ENCODE measurements at regions not wholly inside any gene's neighbourhood (a gene's known extent, or its start where the extent isn't known, plus 50 kb on each side); places are given as distances from the start of the nearest gene placed in this dataset.

- Histone ChIP-seq H3K4me1 (ENCODE audit: insufficient read depth, low read length) (no peaks in the 10 kb centered on the region), H3K36me3 (ENCODE audit: insufficient read depth, low read length) (no peaks in the 10 kb centered on the region), H3K4me3 (ENCODE audit: insufficient read depth, low read length) (no peak overlapping the region), H3K9me3 (ENCODE audit: low read depth, low read length) (no peaks in the 10 kb centered on the region), H3K4me2 (ENCODE audit: insufficient read depth, low read length) (no peak overlapping the region), H3K27ac (ENCODE audit: low read depth, low read length) (no peak overlapping the region), H2AFZ (ENCODE audit: low read length) (no peak overlapping the region), H3K27me3 (ENCODE audit: insufficient read depth, low read length) (peaks cover 43% of the 10 kb centered on the region), H3K79me2 (ENCODE audit: insufficient read depth, low read length) (no peaks in the 10 kb centered on the region), H4K20me1 (ENCODE audit: insufficient read depth, low read length) (no peaks in the 10 kb centered on the region)
- DNase-seq (ENCODE audit: insufficient read length, low spot score, missing footprints), result no peak
- TF ChIP-seq CTCF (IDR thresholded peaks at IDR 0.05; ENCODE audit: extremely low read depth, low read depth, low read length), result no peak
These were observed 168.0 kb upstream of the FOXF1 start for GRCh38 chr16:86342161-86342834.

GRCh38 chr16:86343027-86343795 is 167.1 kb upstream of the FOXF1 start:
- Histone ChIP-seq H2AFZ (ENCODE audit: low read length) (no peak overlapping the region), H4K20me1 (ENCODE audit: insufficient read depth, low read length) (no peaks in the 10 kb centered on the region), H3K4me1 (ENCODE audit: insufficient read depth, low read length) (no peaks in the 10 kb centered on the region), H3K36me3 (ENCODE audit: insufficient read depth, low read length) (no peaks in the 10 kb centered on the region), H3K9me3 (ENCODE audit: low read depth, low read length) (no peaks in the 10 kb centered on the region), H3K79me2 (ENCODE audit: insufficient read depth, low read length) (no peaks in the 10 kb centered on the region), H3K27me3 (ENCODE audit: insufficient read depth, low read length) (peaks cover 45% of the 10 kb centered on the region), H3K27ac (ENCODE audit: low read depth, low read length) (no peak overlapping the region), H3K4me2 (ENCODE audit: insufficient read depth, low read length) (no peak overlapping the region), H3K4me3 (ENCODE audit: insufficient read depth, low read length) (no peak overlapping the region)
- no peak for DNase-seq (ENCODE audit: insufficient read length, low spot score, missing footprints)
- no peak for TF ChIP-seq CTCF (IDR thresholded peaks at IDR 0.05; ENCODE audit: extremely low read depth, low read depth, low read length)

- no peak overlapping the region for H3K4me2 ChIP-seq (ENCODE audit: insufficient read depth, low read length)
- peaks cover 45% of the 10 kb centered on the region for H3K27me3 ChIP-seq (ENCODE audit: insufficient read depth, low read length)
- TF ChIP-seq CTCF (IDR thresholded peaks at IDR 0.05; ENCODE audit: extremely low read depth, low read depth, low read length), result no peak
- H3K36me3 ChIP-seq (ENCODE audit: insufficient read depth, low read length), result no peaks in the 10 kb centered on the region
- H4K20me1 ChIP-seq (ENCODE audit: insufficient read depth, low read length), result no peaks in the 10 kb centered on the region
- H3K4me3 ChIP-seq (ENCODE audit: insufficient read depth, low read length), result no peak overlapping the region
- no peak overlapping the region for H3K27ac ChIP-seq (ENCODE audit: low read depth, low read length)
- no peaks in the 10 kb centered on the region for H3K4me1 ChIP-seq (ENCODE audit: insufficient read depth, low read length)
- no peak for DNase-seq (ENCODE audit: insufficient read length, low spot score, missing footprints)
- H3K79me2 ChIP-seq (ENCODE audit: insufficient read depth, low read length), result no peaks in the 10 kb centered on the region
- no peaks in the 10 kb centered on the region for H3K9me3 ChIP-seq (ENCODE audit: low read depth, low read length)
- H2AFZ ChIP-seq (ENCODE audit: low read length), result no peak overlapping the region
These were observed 166.3 kb upstream of the FOXF1 start for GRCh38 chr16:86343796-86344585.

GRCh38 chr16:86344586-86344871 is 165.8 kb upstream of the FOXF1 start:
- Histone ChIP-seq H3K36me3 (ENCODE audit: insufficient read depth, low read length) (no peaks in the 10 kb centered on the region), H2AFZ (ENCODE audit: low read length) (no peak overlapping the region), H3K79me2 (ENCODE audit: insufficient read depth, low read length) (no peaks in the 10 kb centered on the region), H4K20me1 (ENCODE audit: insufficient read depth, low read length) (no peaks in the 10 kb centered on the region), H3K9me3 (ENCODE audit: low read depth, low read length) (no peaks in the 10 kb centered on the region), H3K4me2 (ENCODE audit: insufficient read depth, low read length) (no peak overlapping the region), H3K27me3 (ENCODE audit: insufficient read depth, low read length) (peaks cover 48% of the 10 kb centered on the region), H3K4me1 (ENCODE audit: insufficient read depth, low read length) (no peaks in the 10 kb centered on the region), H3K4me3 (ENCODE audit: insufficient read depth, low read length) (no peak overlapping the region), H3K27ac (ENCODE audit: low read depth, low read length) (no peak overlapping the region)
- no peak for TF ChIP-seq CTCF (IDR thresholded peaks at IDR 0.05; ENCODE audit: extremely low read depth, low read depth, low read length)
- no peak for DNase-seq (ENCODE audit: insufficient read length, low spot score, missing footprints)
